ENCODE measurements at regions not wholly inside any gene's neighbourhood (a gene's known extent, or its start where the extent isn't known, plus 50 kb on each side); places are given as distances from the start of the nearest gene placed in this dataset.

- DNase-seq (ENCODE audit: low spot score), result no peak
- no peak overlapping the region for H3K4me3 Mint-ChIP-seq (ENCODE audit: unreplicated experiment)
- H3K9me3 Mint-ChIP-seq (ENCODE audit: unreplicated experiment), result no peaks in the 10 kb centered on the region
- H3K4me1 Mint-ChIP-seq (ENCODE audit: unreplicated experiment), result peaks cover 48% of the 10 kb centered on the region
- H3K27ac Mint-ChIP-seq (ENCODE audit: unreplicated experiment), result peak overlapping the region; percentile 99
- H3K36me3 Mint-ChIP-seq (ENCODE audit: low read depth, unreplicated experiment), result no peaks in the 10 kb centered on the region
- TF ChIP-seq CTCF (IDR thresholded peaks at IDR 0.05; ENCODE audit: unreplicated experiment), result no peak
- peaks cover 4% of the 10 kb centered on the region for H3K27me3 Mint-ChIP-seq (ENCODE audit: unreplicated experiment)
Measured at GRCh38 chr6:121652726-121653623, 217.5 kb downstream of the GJA1 start.

DNA sequence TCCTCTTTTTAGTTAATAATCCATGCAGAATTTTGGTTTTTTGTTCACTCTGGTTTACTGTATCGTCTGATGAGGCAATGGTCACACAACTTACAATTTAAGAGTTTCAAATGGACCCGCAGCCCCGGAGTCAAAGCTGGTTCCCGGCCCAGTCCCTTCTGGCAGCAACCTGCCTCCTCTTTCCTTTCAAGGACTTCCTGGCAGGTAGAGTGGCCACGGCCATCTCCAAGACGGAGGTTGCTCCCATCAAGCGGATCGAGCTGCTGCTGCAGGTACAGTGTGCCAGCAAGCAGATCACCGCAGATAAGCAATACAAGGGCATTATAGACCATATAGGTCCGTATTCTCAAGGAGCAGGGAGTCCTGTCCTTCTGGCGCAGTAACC lies 218.2 kb downstream of the GJA1 start:
- Mint-ChIP-seq H3K27ac (ENCODE audit: unreplicated experiment) (peak overlapping the region; percentile 99), H3K27me3 (ENCODE audit: unreplicated experiment) (peaks cover 4% of the 10 kb centered on the region), H3K4me3 (ENCODE audit: unreplicated experiment) (no peak overlapping the region), H3K9me3 (ENCODE audit: unreplicated experiment) (no peaks in the 10 kb centered on the region), H3K4me1 (ENCODE audit: unreplicated experiment) (peaks cover 48% of the 10 kb centered on the region), H3K36me3 (ENCODE audit: low read depth, unreplicated experiment) (no peaks in the 10 kb centered on the region)
- TF ChIP-seq CTCF (IDR thresholded peaks at IDR 0.05; ENCODE audit: unreplicated experiment), result no peak
- no peak for DNase-seq (ENCODE audit: low spot score)

GRCh38 chr6:121657972-121658371 lies 222.5 kb downstream of the GJA1 start:
- no peak for TF ChIP-seq CTCF (IDR thresholded peaks at IDR 0.05; ENCODE audit: unreplicated experiment)
- H3K9me3 Mint-ChIP-seq (ENCODE audit: unreplicated experiment), result no peaks in the 10 kb centered on the region
- no peak overlapping the region for H3K27ac Mint-ChIP-seq (ENCODE audit: unreplicated experiment)
- H3K4me3 Mint-ChIP-seq (ENCODE audit: unreplicated experiment), result no peak overlapping the region
- H3K4me1 Mint-ChIP-seq (ENCODE audit: unreplicated experiment), result peaks cover 24% of the 10 kb centered on the region
- peaks cover 2% of the 10 kb centered on the region for H3K27me3 Mint-ChIP-seq (ENCODE audit: unreplicated experiment)
- DNase-seq (ENCODE audit: low spot score), result no peak
- no peaks in the 10 kb centered on the region for H3K36me3 Mint-ChIP-seq (ENCODE audit: low read depth, unreplicated experiment)

DNA sequence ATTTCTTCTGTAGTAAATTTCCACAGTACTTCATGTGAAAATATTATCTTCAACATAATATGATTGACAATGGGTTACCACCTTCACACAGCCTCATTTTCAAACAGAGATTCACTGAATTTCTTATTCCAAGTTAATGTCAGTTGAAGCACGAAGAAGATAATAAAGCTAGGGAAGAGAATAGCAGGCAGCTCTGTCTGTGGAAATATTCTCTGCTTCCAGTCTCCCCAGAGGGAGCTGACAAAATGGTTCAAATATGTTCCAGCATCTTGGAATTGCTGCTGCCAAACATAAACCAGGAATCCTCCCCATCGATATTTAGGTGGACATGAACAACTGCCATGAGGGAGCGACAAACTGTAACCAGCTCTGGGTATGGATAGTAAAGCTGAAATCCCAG lies 224.8 kb downstream of the GJA1 start:
- H3K4me1 Mint-ChIP-seq (ENCODE audit: unreplicated experiment), result peaks cover 16% of the 10 kb centered on the region
- H3K4me3 Mint-ChIP-seq (ENCODE audit: unreplicated experiment), result no peak overlapping the region
- no peaks in the 10 kb centered on the region for H3K9me3 Mint-ChIP-seq (ENCODE audit: unreplicated experiment)
- TF ChIP-seq CTCF (IDR thresholded peaks at IDR 0.05; ENCODE audit: unreplicated experiment), result no peak
- H3K36me3 Mint-ChIP-seq (ENCODE audit: low read depth, unreplicated experiment), result no peaks in the 10 kb centered on the region
- DNase-seq (ENCODE audit: low spot score), result no peak
- H3K27me3 Mint-ChIP-seq (ENCODE audit: unreplicated experiment), result peaks cover 2% of the 10 kb centered on the region
- H3K27ac Mint-ChIP-seq (ENCODE audit: unreplicated experiment), result no peak overlapping the region

DNA sequence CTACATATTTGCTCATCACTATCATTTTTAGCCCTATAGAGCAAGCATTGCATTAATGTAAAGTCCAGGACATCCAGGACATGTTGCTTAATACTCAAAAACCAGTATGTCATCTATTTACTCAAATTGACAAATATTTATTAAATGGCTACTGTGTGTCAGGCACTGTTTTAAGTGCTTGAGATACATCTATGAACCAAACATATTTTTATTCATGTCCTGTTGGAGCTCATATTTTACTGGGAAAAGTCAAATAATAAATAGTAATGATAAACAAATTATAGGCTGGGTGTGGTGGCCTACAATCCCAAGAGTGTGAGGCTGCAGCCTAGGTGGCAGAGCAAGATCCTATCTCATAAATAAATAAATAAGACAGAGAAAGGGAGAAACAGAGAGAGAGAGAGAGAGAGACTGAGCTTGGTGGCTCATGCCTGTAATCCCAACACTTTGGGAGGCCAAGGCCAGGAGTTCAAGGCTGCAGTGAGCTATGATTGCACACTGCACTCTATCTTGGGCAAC lies 227.9 kb downstream of the GJA1 start:
- no peak for TF ChIP-seq CTCF (IDR thresholded peaks at IDR 0.05; ENCODE audit: unreplicated experiment)
- Mint-ChIP-seq H3K4me3 (ENCODE audit: unreplicated experiment) (no peak overlapping the region), H3K27ac (ENCODE audit: unreplicated experiment) (no peak overlapping the region), H3K27me3 (ENCODE audit: unreplicated experiment) (peaks cover 2% of the 10 kb centered on the region), H3K4me1 (ENCODE audit: unreplicated experiment) (no peaks in the 10 kb centered on the region), H3K36me3 (ENCODE audit: low read depth, unreplicated experiment) (no peaks in the 10 kb centered on the region), H3K9me3 (ENCODE audit: unreplicated experiment) (no peaks in the 10 kb centered on the region)
- no peak for DNase-seq (ENCODE audit: low spot score)
